OCI-LY7 (cell line): ENCODE measurements at regions not wholly inside any gene's neighbourhood (a gene's known extent, or its start where the extent isn't known, plus 50 kb on each side); places are given as distances from the start of the nearest gene placed in this dataset.

Source experiments
- BruUV-seq: library from RNA; stranded (reverse); fragments of 400-500 nt; replicated peaks from 2 replicates; lab custom pipeline; 2021; lab: Mats Ljungman, UMichigan
- CTCF ChIA-PET: fragments of 300-600 bp; sonication (Branson Sonifier 250); formaldehyde crosslinking; loops from one replicate; lab custom pipeline; 2022; ENCODE audit warnings: antibody characterized with exemption; ENCODE audit not compliant: unreplicated experiment; lab: Charles Lee
- POLR2A ChIA-PET: fragments of 300-600 bp; sonication (Branson Sonifier 250); formaldehyde crosslinking; loops from one replicate; lab custom pipeline; 2022; ENCODE audit warnings: antibody characterized with exemption; lab: Charles Lee
- DNase-seq: peaks from one replicate; pipeline ENCODE4 v3.0.0-alpha.2; 2015; ENCODE audit warnings: low spot score
- H2AFZ ChIP-seq: fragments of 200-600 bp; sonication (generic), shearing (Covaris generic); 2 replicates; pipeline ENCODE4 v1.6.1; 2014; ENCODE audit warnings: mild to moderate bottlenecking, antibody characterized with exemption, low read length, moderate library complexity
- H3K27ac ChIP-seq: fragments of 200-600 bp; sonication (generic); 2 replicates; pipeline ENCODE4 v1.5.1; 2014; ENCODE audit warnings: mixed run types, low read depth, mild to moderate bottlenecking, moderate library complexity, low read length, inconsistent platforms; ENCODE audit not compliant: poor library complexity, severe bottlenecking
- H3K36me3 ChIP-seq: fragments of 200-600 bp; sonication (generic); 2 replicates; pipeline ENCODE4 v1.6.1; 2014; ENCODE audit warnings: mild to moderate bottlenecking, antibody characterized with exemption, low read length, moderate library complexity, mixed read lengths; ENCODE audit not compliant: insufficient read depth
- H3K4me1 ChIP-seq: fragments of 200-600 bp; sonication (generic); 2 replicates; pipeline ENCODE4 v1.5.1; 2014; ENCODE audit warnings: mild to moderate bottlenecking, low read length; ENCODE audit not compliant: insufficient read depth, poor library complexity, severe bottlenecking
- H3K4me2 ChIP-seq: fragments of 200-600 bp; sonication (generic); 2 replicates; pipeline ENCODE4 v1.6.1; 2014; ENCODE audit warnings: mild to moderate bottlenecking, low read length
- H3K4me3 ChIP-seq: fragments of 200-600 bp; sonication (generic); 2 replicates; pipeline ENCODE4 v1.5.1; 2014; ENCODE audit warnings: mild to moderate bottlenecking, low read depth, low read length; ENCODE audit not compliant: poor library complexity, severe bottlenecking
- H3K79me2 ChIP-seq: fragments of 200-600 bp; sonication (generic); 2 replicates; pipeline ENCODE4 v1.6.1; 2016; ENCODE audit warnings: low read depth, mild to moderate bottlenecking, low read length, moderate library complexity, mixed read lengths; ENCODE audit not compliant: insufficient read depth
- H3K9me2 ChIP-seq: fragments of 200-600 bp; sonication (generic); 2 replicates; pipeline ENCODE4 v1.6.1; 2016; ENCODE audit warnings: mild to moderate bottlenecking, low read length, mixed read lengths; ENCODE audit not compliant: insufficient read depth
- H3K9me3 ChIP-seq: fragments of 200-600 bp; sonication (generic); 2 replicates; pipeline ENCODE4 v1.6.1; 2014; ENCODE audit warnings: mild to moderate bottlenecking, mixed run types, low read length, mixed read lengths
- H4K20me1 ChIP-seq: fragments of 200-600 bp; sonication (generic); 2 replicates; pipeline ENCODE4 v1.6.1; 2014; ENCODE audit warnings: mild to moderate bottlenecking, antibody characterized with exemption, low read length, moderate library complexity, mixed read lengths; ENCODE audit not compliant: insufficient read depth
- CTCF ChIP-seq: fragments of 200-600 bp; sonication (generic); conservative IDR thresholded peaks from 2 replicates; pipeline ENCODE4 v1.5.1; 2014; ENCODE audit warnings: mild to moderate bottlenecking, antibody characterized with exemption, low read length, moderate library complexity, mixed read lengths
- EZH2phosphoT487 ChIP-seq: fragments of 200-600 bp; sonication (generic); IDR thresholded peaks from 2 replicates; pipeline ENCODE4 v1.6.1; 2018; ENCODE audit warnings: low read depth, borderline replicate concordance, mild to moderate bottlenecking, mixed run types, antibody characterized with exemption, low read length, moderate library complexity, mixed read lengths
- intact Hi-C: fragments of 100-400 bp; cut with micrococcal nuclease; formaldehyde crosslinking; loops from one replicate; pipeline ENCODE4 v1.10.0; 2022; ENCODE audit not compliant: unreplicated experiment

GRCh38 chr6:154595538-154595937 lies 85.1 kb upstream of the CNKSR3 start:
- ChIA-PET POLR2A (interaction anchor here (0.5 to 1.9 kb wide), 4 partner anchors 8 to 59 kb away, joined by 3 to 5 read pairs (median 4); no protein-coding TSS in a partner anchor), CTCF (no interaction called here)
- no peaks in the 10 kb centered on the region for H4K20me1 ChIP-seq
- no peaks in the 10 kb centered on the region for H3K36me3 ChIP-seq
- no peaks in the 10 kb centered on the region for H3K79me2 ChIP-seq
- H3K4me3 ChIP-seq, result no peak overlapping the region
- TF ChIP-seq CTCF (no peak), EZH2phosphoT487 (no peak)
- no peak overlapping the region for H3K4me2 ChIP-seq
- no peak overlapping the region for H3K27ac ChIP-seq
- no TSS peak for BruUV-seq
- H3K9me3 ChIP-seq, result no peaks in the 10 kb centered on the region
- DNase-seq, result no peak
- no peak overlapping the region for H2AFZ ChIP-seq
- no peaks in the 10 kb centered on the region for H3K9me2 ChIP-seq
- no peaks in the 10 kb centered on the region for H3K4me1 ChIP-seq
- intact Hi-C loops, result no loop called here

- no peak overlapping the region for H2AFZ ChIP-seq
- no peaks in the 10 kb centered on the region for H3K9me2 ChIP-seq
- no TSS peak for BruUV-seq
- no peaks in the 10 kb centered on the region for H3K4me1 ChIP-seq
- H3K27ac ChIP-seq, result no peak overlapping the region
- no peaks in the 10 kb centered on the region for H4K20me1 ChIP-seq
- H3K4me3 ChIP-seq, result no peak overlapping the region
- TF ChIP-seq CTCF (no peak), EZH2phosphoT487 (no peak)
- ChIA-PET CTCF (no interaction called here), POLR2A (interaction anchor here (0.5 to 1.9 kb wide), 3 partner anchors 8 to 58 kb away, joined by 3 to 5 read pairs (median 4); no protein-coding TSS in a partner anchor)
- no peaks in the 10 kb centered on the region for H3K9me3 ChIP-seq
- no peaks in the 10 kb centered on the region for H3K36me3 ChIP-seq
- intact Hi-C loops, result no loop called here
- no peak for DNase-seq
- no peak overlapping the region for H3K4me2 ChIP-seq
- H3K79me2 ChIP-seq, result no peaks in the 10 kb centered on the region
These were observed 85.5 kb upstream of the CNKSR3 start for GRCh38 chr6:154596009-154596408.

GRCh38 chr6:154596701-154597100 lies 86.2 kb upstream of the CNKSR3 start:
- Histone ChIP-seq H3K36me3 (no peaks in the 10 kb centered on the region), H3K4me1 (no peaks in the 10 kb centered on the region), H3K4me2 (no peak overlapping the region), H3K9me3 (no peaks in the 10 kb centered on the region), H3K9me2 (no peaks in the 10 kb centered on the region), H3K4me3 (no peak overlapping the region), H2AFZ (no peak overlapping the region), H3K79me2 (no peaks in the 10 kb centered on the region), H4K20me1 (no peaks in the 10 kb centered on the region), H3K27ac (no peak overlapping the region)
- ChIA-PET POLR2A (interaction anchor here (1.9 kb wide), 1 partner anchor 9 kb away, joined by 5 read pairs; no protein-coding TSS in a partner anchor), CTCF (no interaction called here)
- BruUV-seq, result no TSS peak
- DNase-seq, result no peak
- no peak for TF ChIP-seq CTCF
- no peak for TF ChIP-seq EZH2phosphoT487
- intact Hi-C loops, result no loop called here
